HAP-1 (cell line): ENCODE measurements at regions not wholly inside any gene's neighbourhood (a gene's known extent, or its start where the extent isn't known, plus 50 kb on each side); places are given as distances from the start of the nearest gene placed in this dataset.
"Not testable (repeated sequence)": the region's sequence is repeated elsewhere in the genome, so short reads cannot be mapped to it uniquely, and the experiment has no call there.

ENCODE experiments used
- DNase-seq, 2 experiments: peaks; one replicate each; pipeline ENCODE4 v3.0.0-alpha.2; 2016 to 2020; ENCODE audit warnings: low spot score in 2 of 2
- H3K27me3 ChIP-seq: fragments of 250-450 bp; sonication (Bioruptor Pico); 2 replicates; pipeline ENCODE4 v1.5.1; 2020; ENCODE audit warnings: low read depth, mild to moderate bottlenecking, moderate library complexity
- H3K36me3 ChIP-seq: fragments of 250-450 bp; sonication (Bioruptor Pico); replicated peaks from 2 replicates; pipeline ENCODE4 v1.5.1; 2020; ENCODE audit warnings: mild to moderate bottlenecking
- H3K4me1 ChIP-seq: fragments of 250-450 bp; sonication (Bioruptor Pico); 2 replicates; pipeline ENCODE4 v1.5.1; 2020; ENCODE audit warnings: mild to moderate bottlenecking
- H3K4me3 ChIP-seq: fragments of 250-450 bp; sonication (Bioruptor Pico); 2 replicates; pipeline ENCODE4 v1.5.1; 2020; ENCODE audit warnings: mild to moderate bottlenecking, moderate library complexity
- H3K9me3 ChIP-seq: fragments of 250-450 bp; sonication (Bioruptor Pico); 2 replicates; pipeline ENCODE4 v1.5.1; 2020; ENCODE audit warnings: mild to moderate bottlenecking, moderate library complexity
- in situ Hi-C: fragments of 300-500 bp; cut with MboI; formaldehyde crosslinking; loops from 3 replicates; pipeline ENCODE4 v1.14.3; 2020; ENCODE audit warnings: low sequenced_read_pairs, inconsistent platforms, mixed read lengths

GRCh38 chr9:80498001-80498555 lies 926.3 kb downstream of the TLE4 start:
- Histone ChIP-seq H3K4me1 (no peaks in the 10 kb centered on the region), H3K4me3 (no peak overlapping the region), H3K36me3 (no peaks in the 10 kb centered on the region), H3K9me3 (no peaks in the 10 kb centered on the region), H3K27me3 (no peaks in the 10 kb centered on the region)
- in situ Hi-C loops: no loop called here
- no peak for DNase-seq

- in situ Hi-C loops: no loop called here
- no peak for DNase-seq
- Histone ChIP-seq H3K36me3 (no peaks in the 10 kb centered on the region), H3K4me1 (no peaks in the 10 kb centered on the region), H3K4me3 (no peak overlapping the region), H3K9me3 (no peaks in the 10 kb centered on the region), H3K27me3 (no peaks in the 10 kb centered on the region)
These were observed 925.3 kb downstream of the TLE4 start for GRCh38 chr9:80496901-80497556.

DNA sequence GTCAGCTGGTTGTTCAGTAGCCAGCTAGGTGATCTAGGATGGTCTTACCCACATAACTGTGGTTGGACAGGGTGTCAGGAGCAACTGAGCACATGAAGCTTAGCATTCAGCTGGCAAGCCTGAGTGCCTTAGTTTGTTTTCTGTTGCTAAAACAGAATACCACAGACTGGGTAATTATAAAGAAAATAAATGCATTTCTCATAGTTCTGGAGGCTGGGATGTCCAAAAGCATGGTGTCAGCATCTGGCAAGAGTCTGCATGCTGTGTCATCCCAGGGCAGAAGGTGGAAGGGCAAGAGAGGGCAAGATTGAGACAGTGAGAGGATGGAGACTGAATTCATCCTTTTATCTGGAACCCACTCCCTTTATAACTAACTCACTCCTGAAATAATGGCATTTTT lies 921.5 kb downstream of the TLE4 start:
- in situ Hi-C loops: no loop called here
- no peak for DNase-seq
- no peak overlapping the region for H3K4me3 ChIP-seq
- H3K4me1 ChIP-seq: no peaks in the 10 kb centered on the region
- no peaks in the 10 kb centered on the region for H3K9me3 ChIP-seq
- no peaks in the 10 kb centered on the region for H3K36me3 ChIP-seq
- no peaks in the 10 kb centered on the region for H3K27me3 ChIP-seq

- DNase-seq: no peak
- no peaks in the 10 kb centered on the region for H3K27me3 ChIP-seq
- in situ Hi-C loops: no loop called here
- H3K4me3 ChIP-seq: no peak overlapping the region
- H3K4me1 ChIP-seq: no peaks in the 10 kb centered on the region
- no peaks in the 10 kb centered on the region for H3K36me3 ChIP-seq
- H3K9me3 ChIP-seq: no peaks in the 10 kb centered on the region
These were observed 920.5 kb downstream of the TLE4 start for GRCh38 chr9:80492221-80492620.

GRCh38 chr9:80491086-80491696 lies 919.4 kb downstream of the TLE4 start:
- Histone ChIP-seq H3K36me3 (no peaks in the 10 kb centered on the region), H3K4me3 (no peak overlapping the region), H3K27me3 (no peaks in the 10 kb centered on the region), H3K9me3 (no peaks in the 10 kb centered on the region), H3K4me1 (no peaks in the 10 kb centered on the region)
- in situ Hi-C loops: no loop called here
- no peak for DNase-seq

- Histone ChIP-seq H3K4me3 (no peak overlapping the region), H3K9me3 (no peaks in the 10 kb centered on the region), H3K4me1 (no peaks in the 10 kb centered on the region), H3K36me3 (no peaks in the 10 kb centered on the region), H3K27me3 (no peaks in the 10 kb centered on the region)
- in situ Hi-C loops: no loop called here
- DNase-seq: no peak
These were observed 917.6 kb downstream of the TLE4 start for GRCh38 chr9:80489329-80489728.

GRCh38 chr9:80485420-80486250 lies 913.9 kb downstream of the TLE4 start:
- in situ Hi-C loops: no loop called here
- H3K36me3 ChIP-seq: no peaks in the 10 kb centered on the region
- DNase-seq: no peak

DNA sequence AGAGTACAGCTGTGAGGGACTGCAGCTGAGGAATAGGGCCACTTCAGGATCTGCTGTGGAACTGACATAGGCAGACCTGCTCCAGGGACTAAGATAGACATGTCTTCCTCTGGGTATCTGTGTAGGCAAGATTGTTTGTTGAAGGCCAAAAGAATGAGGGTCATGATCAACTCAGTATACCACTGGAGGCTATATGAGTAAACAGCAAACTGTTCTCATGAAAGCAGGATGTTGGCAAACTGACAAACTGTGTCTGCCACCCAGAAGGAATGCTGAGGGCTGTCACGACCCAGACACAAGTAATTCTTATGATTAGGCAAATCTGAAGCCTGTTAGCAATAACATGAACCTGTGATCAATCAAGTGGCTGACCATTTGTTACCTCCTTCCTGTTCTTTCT lies 910.5 kb downstream of the TLE4 start:
- in situ Hi-C loops, DNase-seq, H3K9me3 ChIP-seq: not testable (repeated sequence)

More at GRCh38 chr9:80485420-80486250, 913.9 kb downstream of the TLE4 start:
- Histone ChIP-seq H3K27me3 (no peaks in the 10 kb centered on the region), H3K4me1 (no peaks in the 10 kb centered on the region), H3K4me3 (no peak overlapping the region), H3K9me3 (no peaks in the 10 kb centered on the region; the same call in 1 of the 2 replicates)

DNA sequence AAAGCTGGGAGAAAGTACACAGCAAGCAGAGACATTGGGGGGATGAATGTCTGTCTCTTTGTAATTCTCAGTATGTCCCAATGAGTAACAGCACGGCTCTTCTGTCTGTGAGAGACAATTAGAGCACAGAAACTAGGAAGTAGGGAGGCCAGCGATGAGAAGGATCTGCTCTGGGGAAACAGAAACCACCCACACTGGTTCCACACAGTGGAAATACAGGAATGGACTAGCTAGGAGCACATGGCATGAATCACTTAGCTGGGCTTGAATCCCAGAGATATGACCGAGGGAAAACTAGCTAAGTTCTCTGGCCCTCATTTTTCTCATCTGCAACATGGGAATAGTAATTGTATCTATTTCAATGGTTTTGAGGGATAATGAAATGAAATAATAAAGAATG lies 895.9 kb downstream of the TLE4 start:
- H3K4me3 ChIP-seq: no peak overlapping the region
- in situ Hi-C loops: no loop called here

More for the DNA sequence above, 910.5 kb downstream of the TLE4 start:
- H3K4me1 ChIP-seq, H3K4me3 ChIP-seq, H3K36me3 ChIP-seq, H3K27me3 ChIP-seq: not testable (repeated sequence)

DNA sequence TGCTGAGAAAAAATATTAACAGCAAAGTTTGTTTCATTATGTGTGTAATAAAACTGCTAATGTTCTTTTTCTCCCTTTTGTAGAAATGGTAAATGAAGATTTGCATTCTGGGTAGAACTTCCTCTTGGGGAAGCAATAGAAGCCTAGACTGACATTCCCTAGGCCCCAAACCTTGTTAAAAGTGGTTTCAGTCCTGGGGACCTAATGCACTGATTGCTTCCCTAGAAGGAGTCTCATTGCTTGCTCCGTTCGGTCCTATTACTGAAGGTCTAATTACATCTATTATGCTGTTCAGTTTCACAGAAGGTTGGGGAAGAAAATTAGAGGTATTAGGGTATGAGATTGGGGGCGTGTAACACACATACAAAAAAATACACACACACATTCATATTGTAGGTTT lies 893.8 kb downstream of the TLE4 start:
- Histone ChIP-seq H3K27me3 (no peaks in the 10 kb centered on the region), H3K4me3 (no peak overlapping the region), H3K36me3 (no peaks in the 10 kb centered on the region), H3K9me3 (no peaks in the 10 kb centered on the region), H3K4me1 (no peaks in the 10 kb centered on the region)
- in situ Hi-C loops: no loop called here
- no peak for DNase-seq

More for the DNA sequence above, 895.9 kb downstream of the TLE4 start:
- H3K36me3 ChIP-seq: no peaks in the 10 kb centered on the region
- DNase-seq: no peak
- no peaks in the 10 kb centered on the region for H3K27me3 ChIP-seq
- H3K4me1 ChIP-seq: no peaks in the 10 kb centered on the region
- no peaks in the 10 kb centered on the region for H3K9me3 ChIP-seq

DNA sequence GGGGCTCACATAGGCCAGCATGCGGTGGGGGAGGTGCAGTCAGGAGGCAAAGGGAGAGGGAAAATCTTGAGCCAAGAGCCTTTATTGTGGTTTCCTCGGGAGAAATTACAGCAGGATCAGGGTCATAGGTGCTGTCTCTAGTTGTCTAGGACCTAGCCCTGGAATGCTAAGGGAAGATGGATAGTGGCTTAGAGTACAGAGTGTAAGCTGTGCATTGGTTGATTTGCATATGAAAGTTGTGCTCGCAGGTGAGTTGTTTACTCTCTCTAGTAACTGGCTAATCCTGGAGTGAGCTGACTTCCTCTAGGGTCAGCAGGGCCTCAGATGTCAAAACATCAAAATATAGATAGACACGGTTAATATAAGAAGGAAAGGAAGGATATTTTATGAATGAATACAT lies 877.7 kb downstream of the TLE4 start:
- no peaks in the 10 kb centered on the region for H3K9me3 ChIP-seq
- no peaks in the 10 kb centered on the region for H3K27me3 ChIP-seq
- H3K4me3 ChIP-seq: no peak overlapping the region
- DNase-seq: no peak
- in situ Hi-C loops: no loop called here
- H3K4me1 ChIP-seq: no peaks in the 10 kb centered on the region
- H3K36me3 ChIP-seq: no peaks in the 10 kb centered on the region

DNA sequence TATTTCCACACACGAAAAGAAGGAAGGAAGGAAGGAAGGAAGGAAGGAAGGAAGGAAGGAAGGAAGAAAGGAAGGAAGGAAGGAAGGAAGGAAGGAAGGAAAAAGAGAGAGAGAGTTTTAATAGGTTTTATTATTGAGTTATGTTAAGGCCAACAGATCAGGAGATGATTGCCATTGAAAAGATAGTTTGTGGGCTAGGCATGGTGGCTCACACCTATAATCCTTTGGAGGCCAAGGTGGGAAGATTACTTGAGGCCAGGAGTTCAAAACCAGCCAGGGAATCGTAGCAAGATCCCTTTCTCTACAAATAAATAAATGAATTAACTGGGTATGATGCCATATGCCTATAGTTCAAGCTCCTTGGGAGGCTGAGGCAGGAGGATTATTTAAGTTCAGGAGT lies 877.2 kb downstream of the TLE4 start:
- Histone ChIP-seq H3K9me3 (no peaks in the 10 kb centered on the region), H3K36me3 (no peaks in the 10 kb centered on the region), H3K4me1 (no peaks in the 10 kb centered on the region), H3K27me3 (no peaks in the 10 kb centered on the region), H3K4me3 (no peak overlapping the region)
- in situ Hi-C loops: no loop called here
- DNase-seq: no peak

GRCh38 chr9:80447876-80448275 lies 876.1 kb downstream of the TLE4 start:
- in situ Hi-C loops: no loop called here
- Histone ChIP-seq H3K36me3 (no peaks in the 10 kb centered on the region), H3K4me3 (no peak overlapping the region), H3K27me3 (no peaks in the 10 kb centered on the region), H3K4me1 (no peaks in the 10 kb centered on the region), H3K9me3 (no peaks in the 10 kb centered on the region)
- no peak for DNase-seq

GRCh38 chr9:80440724-80441123 lies 869.0 kb downstream of the TLE4 start:
- in situ Hi-C loops: no loop called here
- H3K27me3 ChIP-seq: no peaks in the 10 kb centered on the region
- no peaks in the 10 kb centered on the region for H3K36me3 ChIP-seq
- no peaks in the 10 kb centered on the region for H3K4me1 ChIP-seq
- no peak overlapping the region for H3K4me3 ChIP-seq
- no peak for DNase-seq
- no peaks in the 10 kb centered on the region for H3K9me3 ChIP-seq
